SU-DHL-6 (cell line): ENCODE measurements at regions not wholly inside any gene's neighbourhood (a gene's known extent, or its start where the extent isn't known, plus 50 kb on each side); places are given as distances from the start of the nearest gene placed in this dataset.

Experiments
- H2AFZ ChIP-seq: fragments of 200-600 bp; sonication (generic); 2 replicates; pipeline ENCODE4 v1.6.1; 2014; ENCODE audit warnings: low read depth, mild to moderate bottlenecking, moderate library complexity, mixed read lengths, antibody characterized with exemption, low read length; ENCODE audit not compliant: severe bottlenecking
- H3F3A ChIP-seq: fragments of 200-600 bp; shearing (Covaris generic); 2 replicates; pipeline ENCODE4 v1.6.0; 2016; ENCODE audit warnings: antibody characterized with exemption, mild to moderate bottlenecking; ENCODE audit not compliant: insufficient read depth
- H3K27ac ChIP-seq: fragments of 200-600 bp; sonication (generic); 2 replicates; pipeline ENCODE4 v1.5.1; 2016; ENCODE audit warnings: low read depth, mild to moderate bottlenecking, low read length, moderate library complexity, mixed read lengths
- H3K27me3 ChIP-seq: fragments of 200-600 bp; sonication (generic), shearing (Covaris generic); 2 replicates; pipeline ENCODE4 v1.6.0; 2014; ENCODE audit warnings: mild to moderate bottlenecking, low read length
- H3K36me3 ChIP-seq: fragments of 200-600 bp; sonication (generic); 2 replicates; pipeline ENCODE4 v1.6.1; 2014; ENCODE audit warnings: mild to moderate bottlenecking, low read length, mixed read lengths
- H3K4me2 ChIP-seq: fragments of 300-600, 200-600 bp; shearing (Covaris generic), sonication (generic); 2 replicates; pipeline ENCODE4 v1.6.0; 2014; ENCODE audit warnings: low read length, low read depth, mild to moderate bottlenecking; ENCODE audit not compliant: poor library complexity, severe bottlenecking
- H3K4me3 ChIP-seq: fragments of 200-600 bp; sonication (generic); 2 replicates; pipeline ENCODE4 v1.5.1; 2014; ENCODE audit warnings: antibody characterized with exemption, low read length, mild to moderate bottlenecking, mixed read lengths; ENCODE audit not compliant: insufficient read depth, poor library complexity, severe bottlenecking
- H3K79me2 ChIP-seq: fragments of 200-600 bp; sonication (generic); 2 replicates; pipeline ENCODE4 v1.6.1; 2014; ENCODE audit warnings: mild to moderate bottlenecking, low read length, moderate library complexity; ENCODE audit not compliant: insufficient read depth
- H3K9ac ChIP-seq: fragments of 200-600 bp; sonication (generic); 2 replicates; pipeline ENCODE4 v1.7.0; 2014; ENCODE audit warnings: mild to moderate bottlenecking, low read length
- H3K9me2 ChIP-seq: fragments of 200-600 bp; sonication (generic); replicated peaks from 2 replicates; pipeline ENCODE4 v1.6.1; 2014; ENCODE audit warnings: low read length; ENCODE audit not compliant: insufficient read depth
- H3K9me3 ChIP-seq: fragments of 200-600 bp; sonication (generic); 2 replicates; pipeline ENCODE4 v1.6.1; 2014; ENCODE audit warnings: low read length, mixed read lengths; ENCODE audit not compliant: insufficient read depth
- H4K20me1 ChIP-seq: fragments of 200-600 bp; sonication (generic); 2 replicates; pipeline ENCODE4 v1.6.1; 2014; ENCODE audit warnings: low read depth, mild to moderate bottlenecking, antibody characterized with exemption, low read length, moderate library complexity, mixed read lengths
- EZH2phosphoT487 ChIP-seq: fragments of 200-600 bp; sonication (generic), shearing (Covaris generic); conservative IDR thresholded peaks from 2 replicates; pipeline ENCODE4 v1.6.1; 2018; ENCODE audit warnings: mild to moderate bottlenecking, antibody characterized with exemption, low read length, moderate library complexity, mixed read lengths
- TF ChIP-seq, protein P1 (sequence below): fragments of 200-600 bp; sonication (generic); IDR thresholded peaks from one replicate; pipeline ENCODE4 v1.5.1; 2017; ENCODE audit warnings: antibody characterized with exemption, mild to moderate bottlenecking, low read length, moderate library complexity; ENCODE audit not compliant: insufficient read depth, poor library complexity, severe bottlenecking

DNA sequence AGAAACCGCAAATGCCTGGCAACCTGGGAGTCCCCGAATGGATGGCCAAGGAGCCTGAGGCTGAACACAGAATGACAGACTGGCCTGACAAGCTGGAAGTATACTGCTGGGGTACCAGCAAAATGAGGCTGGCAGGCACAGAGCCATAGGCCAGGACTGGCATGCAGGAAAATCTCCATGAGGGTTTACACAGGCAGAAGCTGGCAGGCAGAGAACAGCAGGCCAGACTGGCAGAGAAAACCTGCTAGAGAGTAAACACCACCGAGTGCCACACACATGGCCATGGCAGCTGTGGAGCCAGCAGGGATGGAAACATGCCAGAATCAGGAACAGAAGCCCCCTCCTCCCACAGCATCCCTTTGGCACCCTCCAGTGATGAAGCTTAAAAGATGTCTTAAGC is 63.4 kb downstream of the CRPPA start:
- no peaks in the 10 kb centered on the region for H3K36me3 ChIP-seq
- no peak for TF ChIP-seq EZH2phosphoT487
- TF ChIP-seq, protein P1, sequence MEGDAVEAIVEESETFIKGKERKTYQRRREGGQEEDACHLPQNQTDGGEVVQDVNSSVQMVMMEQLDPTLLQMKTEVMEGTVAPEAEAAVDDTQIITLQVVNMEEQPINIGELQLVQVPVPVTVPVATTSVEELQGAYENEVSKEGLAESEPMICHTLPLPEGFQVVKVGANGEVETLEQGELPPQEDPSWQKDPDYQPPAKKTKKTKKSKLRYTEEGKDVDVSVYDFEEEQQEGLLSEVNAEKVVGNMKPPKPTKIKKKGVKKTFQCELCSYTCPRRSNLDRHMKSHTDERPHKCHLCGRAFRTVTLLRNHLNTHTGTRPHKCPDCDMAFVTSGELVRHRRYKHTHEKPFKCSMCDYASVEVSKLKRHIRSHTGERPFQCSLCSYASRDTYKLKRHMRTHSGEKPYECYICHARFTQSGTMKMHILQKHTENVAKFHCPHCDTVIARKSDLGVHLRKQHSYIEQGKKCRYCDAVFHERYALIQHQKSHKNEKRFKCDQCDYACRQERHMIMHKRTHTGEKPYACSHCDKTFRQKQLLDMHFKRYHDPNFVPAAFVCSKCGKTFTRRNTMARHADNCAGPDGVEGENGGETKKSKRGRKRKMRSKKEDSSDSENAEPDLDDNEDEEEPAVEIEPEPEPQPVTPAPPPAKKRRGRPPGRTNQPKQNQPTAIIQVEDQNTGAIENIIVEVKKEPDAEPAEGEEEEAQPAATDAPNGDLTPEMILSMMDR: no peak
- no peaks in the 10 kb centered on the region for H3K9me3 ChIP-seq
- no peaks in the 10 kb centered on the region for H3K79me2 ChIP-seq
- no peak overlapping the region for H2AFZ ChIP-seq
- no peaks in the 10 kb centered on the region for H3K9me2 ChIP-seq
- H3K27ac ChIP-seq: no peak overlapping the region
- no peak overlapping the region for H3K9ac ChIP-seq
- no peak overlapping the region for H3K4me2 ChIP-seq
- H3F3A ChIP-seq: no peaks in the 10 kb centered on the region
- no peaks in the 10 kb centered on the region for H3K27me3 ChIP-seq
- H4K20me1 ChIP-seq: no peaks in the 10 kb centered on the region
- no peak overlapping the region for H3K4me3 ChIP-seq

- H3K9ac ChIP-seq: no peak overlapping the region
Measured at GRCh38 chr7:16357474-16357873, 63.9 kb downstream of the CRPPA start.

GRCh38 chr7:16356301-16356958 is 64.9 kb downstream of the CRPPA start:
- Histone ChIP-seq H3K27ac (no peak overlapping the region), H3K27me3 (no peaks in the 10 kb centered on the region), H3K4me3 (no peak overlapping the region), H3K9me2 (no peaks in the 10 kb centered on the region), H3F3A (no peaks in the 10 kb centered on the region), H3K9ac (no peak overlapping the region), H3K36me3 (no peaks in the 10 kb centered on the region), H3K4me2 (no peak overlapping the region), H2AFZ (no peak overlapping the region), H3K79me2 (no peaks in the 10 kb centered on the region), H3K9me3 (no peaks in the 10 kb centered on the region), H4K20me1 (no peaks in the 10 kb centered on the region)
- TF ChIP-seq, protein P1: no peak
- no peak for TF ChIP-seq EZH2phosphoT487

More at GRCh38 chr7:16357474-16357873, 63.9 kb downstream of the CRPPA start:
- H3K9me2 ChIP-seq: no peaks in the 10 kb centered on the region
- no peak overlapping the region for H3K27ac ChIP-seq
- no peaks in the 10 kb centered on the region for H3K9me3 ChIP-seq
- H3K36me3 ChIP-seq: no peaks in the 10 kb centered on the region
- H3K4me2 ChIP-seq: no peak overlapping the region
- H3K4me3 ChIP-seq: no peak overlapping the region
- H3K27me3 ChIP-seq: no peaks in the 10 kb centered on the region
- no peaks in the 10 kb centered on the region for H4K20me1 ChIP-seq
- H2AFZ ChIP-seq: no peak overlapping the region
- H3F3A ChIP-seq: no peaks in the 10 kb centered on the region
- TF ChIP-seq, protein P1: no peak
- H3K79me2 ChIP-seq: no peaks in the 10 kb centered on the region

GRCh38 chr7:16354573-16354972 is 66.8 kb downstream of the CRPPA start:
- no peaks in the 10 kb centered on the region for H3F3A ChIP-seq
- H2AFZ ChIP-seq: no peak overlapping the region
- H3K36me3 ChIP-seq: no peaks in the 10 kb centered on the region
- H3K27ac ChIP-seq: no peak overlapping the region
- no peaks in the 10 kb centered on the region for H3K9me2 ChIP-seq
- no peak overlapping the region for H3K4me2 ChIP-seq
- H3K9me3 ChIP-seq: no peaks in the 10 kb centered on the region
- TF ChIP-seq, protein P1: no peak
- no peak for TF ChIP-seq EZH2phosphoT487
- no peaks in the 10 kb centered on the region for H3K27me3 ChIP-seq
- no peaks in the 10 kb centered on the region for H4K20me1 ChIP-seq
- no peak overlapping the region for H3K4me3 ChIP-seq
- H3K9ac ChIP-seq: no peak overlapping the region
- H3K79me2 ChIP-seq: no peaks in the 10 kb centered on the region
